Activated CD4-positive, alpha-beta memory T cell treated with anti-CD3 and anti-CD28 coated beads, Interleukin-2, amount 10 ng/mL, durations not matched to agents 7 days and 5 days (primary cell): ENCODE measurements at regions not wholly inside any gene's neighbourhood (a gene's known extent, or its start where the extent isn't known, plus 50 kb on each side); places are given as distances from the start of the nearest gene placed in this dataset.

Source experiments
- CTCF ChIA-PET: fragments of 350-600 bp; sonication (Branson Sonifier 250); formaldehyde crosslinking; loops from one replicate; lab custom pipeline; 2021; ENCODE audit warnings: antibody characterized with exemption, inconsistent platforms; lab: Charles Lee
- POLR2A ChIA-PET: fragments of 350-600 bp; sonication (Branson Sonifier 250); formaldehyde crosslinking; loops from one replicate; lab custom pipeline; 2021; ENCODE audit warnings: antibody characterized with exemption; lab: Charles Lee
- DNase-seq: peaks from one replicate; pipeline ENCODE4 v3.0.0-alpha.2; 2020
- H3K27ac Mint-ChIP-seq: one replicate; pipeline ENCODE4 v1.8.0; 2021; ENCODE audit warnings: mild to moderate bottlenecking, mixed read lengths
- H3K27me3 Mint-ChIP-seq: one replicate; pipeline ENCODE4 v1.8.0; 2021; ENCODE audit warnings: mixed read lengths
- H3K36me3 Mint-ChIP-seq: one replicate; pipeline ENCODE4 v1.8.0; 2021; ENCODE audit warnings: low read depth, mixed read lengths
- H3K4me1 Mint-ChIP-seq: one replicate; pipeline ENCODE4 v1.8.0; 2021; ENCODE audit warnings: mixed read lengths
- H3K4me3 Mint-ChIP-seq: one replicate; pipeline ENCODE4 v1.8.0; 2021; ENCODE audit warnings: mild to moderate bottlenecking, mixed read lengths
- H3K9me3 Mint-ChIP-seq: one replicate; pipeline ENCODE4 v1.8.0; 2021; ENCODE audit warnings: mixed read lengths

- H3K27me3 Mint-ChIP-seq: no peaks in the 10 kb centered on the region
- POLR2A ChIA-PET: no interaction called here
Observed at GRCh38 chr1:238257018-238257621, 366.4 kb upstream of the ZP4 start.

GRCh38 chr1:238254935-238255334 lies 364.2 kb upstream of the ZP4 start:
- H3K9me3 Mint-ChIP-seq: peaks cover 2% of the 10 kb centered on the region
- H3K36me3 Mint-ChIP-seq: no peaks in the 10 kb centered on the region
- ChIA-PET POLR2A (no interaction called here), CTCF (no interaction called here)
- no peak for DNase-seq
- no peak overlapping the region for H3K4me3 Mint-ChIP-seq
- no peak overlapping the region for H3K27ac Mint-ChIP-seq
- H3K27me3 Mint-ChIP-seq: no peaks in the 10 kb centered on the region
- H3K4me1 Mint-ChIP-seq: no peaks in the 10 kb centered on the region

More at GRCh38 chr1:238257018-238257621, 366.4 kb upstream of the ZP4 start:
- Mint-ChIP-seq H3K4me3 (no peak overlapping the region), H3K9me3 (no peaks in the 10 kb centered on the region), H3K36me3 (no peaks in the 10 kb centered on the region), H3K4me1 (no peaks in the 10 kb centered on the region), H3K27ac (no peak overlapping the region)
- CTCF ChIA-PET: no interaction called here
- no peak for DNase-seq

- CTCF ChIA-PET: no interaction called here
- Mint-ChIP-seq H3K4me1 (no peaks in the 10 kb centered on the region), H3K27ac (no peak overlapping the region), H3K27me3 (no peaks in the 10 kb centered on the region), H3K36me3 (no peaks in the 10 kb centered on the region), H3K4me3 (no peak overlapping the region), H3K9me3 (peaks cover 2% of the 10 kb centered on the region)
- DNase-seq: peak; percentile 22
- POLR2A ChIA-PET: no interaction called here
Observed at GRCh38 chr1:238252033-238252802, 361.5 kb upstream of the ZP4 start.

- H3K27me3 Mint-ChIP-seq: no peaks in the 10 kb centered on the region
- no peak overlapping the region for H3K27ac Mint-ChIP-seq
- ChIA-PET POLR2A (no interaction called here), CTCF (interaction anchor here (0.7 kb wide), 1 partner anchor 313 kb away, joined by 4 read pairs; no protein-coding TSS in a partner anchor)
- peaks cover 2% of the 10 kb centered on the region for H3K9me3 Mint-ChIP-seq
- DNase-seq: no peak
- H3K4me1 Mint-ChIP-seq: no peaks in the 10 kb centered on the region
- no peaks in the 10 kb centered on the region for H3K36me3 Mint-ChIP-seq
- no peak overlapping the region for H3K4me3 Mint-ChIP-seq
Observed at GRCh38 chr1:238248356-238248755, 357.6 kb upstream of the ZP4 start.

GRCh38 chr1:238242181-238242580 lies 351.5 kb upstream of the ZP4 start:
- no peak overlapping the region for H3K27ac Mint-ChIP-seq
- CTCF ChIA-PET: no interaction called here
- no peaks in the 10 kb centered on the region for H3K27me3 Mint-ChIP-seq
- H3K36me3 Mint-ChIP-seq: no peaks in the 10 kb centered on the region
- peaks cover 3% of the 10 kb centered on the region for H3K9me3 Mint-ChIP-seq
- POLR2A ChIA-PET: no interaction called here
- no peak for DNase-seq
- H3K4me1 Mint-ChIP-seq: no peaks in the 10 kb centered on the region
- H3K4me3 Mint-ChIP-seq: no peak overlapping the region

- Mint-ChIP-seq H3K27ac (no peak overlapping the region), H3K4me1 (no peaks in the 10 kb centered on the region), H3K36me3 (no peaks in the 10 kb centered on the region), H3K9me3 (peaks cover 3% of the 10 kb centered on the region), H3K27me3 (no peaks in the 10 kb centered on the region), H3K4me3 (no peak overlapping the region)
- CTCF ChIA-PET: no interaction called here
- no peak for DNase-seq
- POLR2A ChIA-PET: no interaction called here
Observed at GRCh38 chr1:238241607-238242006, 350.9 kb upstream of the ZP4 start.

- Mint-ChIP-seq H3K27me3 (no peaks in the 10 kb centered on the region), H3K4me3 (no peak overlapping the region), H3K27ac (no peak overlapping the region), H3K9me3 (peaks cover 3% of the 10 kb centered on the region), H3K36me3 (no peaks in the 10 kb centered on the region), H3K4me1 (no peaks in the 10 kb centered on the region)
- CTCF ChIA-PET: interaction anchor here (0.6 kb wide), 1 partner anchor 305 kb away, joined by 4 read pairs; no protein-coding TSS in a partner anchor
- DNase-seq: no peak
- POLR2A ChIA-PET: no interaction called here
Observed at GRCh38 chr1:238239343-238239742, 348.6 kb upstream of the ZP4 start.

GRCh38 chr1:238233966-238234365 lies 343.2 kb upstream of the ZP4 start:
- H3K27ac Mint-ChIP-seq: no peak overlapping the region
- ChIA-PET POLR2A (no interaction called here), CTCF (no interaction called here)
- no peaks in the 10 kb centered on the region for H3K36me3 Mint-ChIP-seq
- H3K27me3 Mint-ChIP-seq: no peaks in the 10 kb centered on the region
- no peak overlapping the region for H3K4me3 Mint-ChIP-seq
- H3K4me1 Mint-ChIP-seq: no peaks in the 10 kb centered on the region
- DNase-seq: no peak
- H3K9me3 Mint-ChIP-seq: peaks cover 7% of the 10 kb centered on the region

GRCh38 chr1:238232084-238232710 lies 341.5 kb upstream of the ZP4 start:
- H3K9me3 Mint-ChIP-seq: peaks cover 3% of the 10 kb centered on the region
- DNase-seq: no peak
- no peaks in the 10 kb centered on the region for H3K4me1 Mint-ChIP-seq
- ChIA-PET POLR2A (no interaction called here), CTCF (no interaction called here)
- no peaks in the 10 kb centered on the region for H3K27me3 Mint-ChIP-seq
- H3K27ac Mint-ChIP-seq: no peak overlapping the region
- H3K36me3 Mint-ChIP-seq: no peaks in the 10 kb centered on the region
- no peak overlapping the region for H3K4me3 Mint-ChIP-seq

GRCh38 chr1:238226810-238227209 lies 336.1 kb upstream of the ZP4 start:
- ChIA-PET CTCF (no interaction called here), POLR2A (no interaction called here)
- DNase-seq: no peak
- no peaks in the 10 kb centered on the region for H3K4me1 Mint-ChIP-seq
- no peak overlapping the region for H3K4me3 Mint-ChIP-seq
- no peak overlapping the region for H3K27ac Mint-ChIP-seq
- no peaks in the 10 kb centered on the region for H3K27me3 Mint-ChIP-seq
- H3K9me3 Mint-ChIP-seq: peaks cover 3% of the 10 kb centered on the region
- no peaks in the 10 kb centered on the region for H3K36me3 Mint-ChIP-seq

- POLR2A ChIA-PET: no interaction called here
- Mint-ChIP-seq H3K4me3 (no peak overlapping the region), H3K27me3 (no peaks in the 10 kb centered on the region), H3K9me3 (peaks cover 2% of the 10 kb centered on the region), H3K27ac (no peak overlapping the region), H3K36me3 (no peaks in the 10 kb centered on the region), H3K4me1 (no peaks in the 10 kb centered on the region)
- DNase-seq: no peak
- CTCF ChIA-PET: no interaction called here
Observed at GRCh38 chr1:238223076-238223640, 332.4 kb upstream of the ZP4 start.

- Mint-ChIP-seq H3K27me3 (no peaks in the 10 kb centered on the region), H3K4me3 (no peak overlapping the region), H3K36me3 (no peaks in the 10 kb centered on the region), H3K4me1 (no peaks in the 10 kb centered on the region), H3K9me3 (peaks cover 5% of the 10 kb centered on the region), H3K27ac (no peak overlapping the region)
- ChIA-PET POLR2A (no interaction called here), CTCF (no interaction called here)
- DNase-seq: no peak
Observed at GRCh38 chr1:238221738-238222137, 331.0 kb upstream of the ZP4 start.

GRCh38 chr1:238214449-238214848 lies 323.7 kb upstream of the ZP4 start:
- Mint-ChIP-seq H3K27me3 (no peaks in the 10 kb centered on the region), H3K4me3 (no peak overlapping the region), H3K4me1 (no peaks in the 10 kb centered on the region), H3K27ac (no peak overlapping the region), H3K36me3 (no peaks in the 10 kb centered on the region), H3K9me3 (peaks cover 7% of the 10 kb centered on the region)
- ChIA-PET POLR2A (no interaction called here), CTCF (no interaction called here)
- no peak for DNase-seq
